H4 (cell line): ENCODE measurements at regions not wholly inside any gene's neighbourhood (a gene's known extent, or its start where the extent isn't known, plus 50 kb on each side); places are given as distances from the start of the nearest gene placed in this dataset.
"Not testable (repeated sequence)": the region's sequence is repeated elsewhere in the genome, so short reads cannot be mapped to it uniquely, and the experiment has no call there.

Experiments used
- DNase-seq: peaks from one replicate; pipeline ENCODE4 v3.0.0-alpha.2; 2015; ENCODE audit warnings: low spot score

DNA sequence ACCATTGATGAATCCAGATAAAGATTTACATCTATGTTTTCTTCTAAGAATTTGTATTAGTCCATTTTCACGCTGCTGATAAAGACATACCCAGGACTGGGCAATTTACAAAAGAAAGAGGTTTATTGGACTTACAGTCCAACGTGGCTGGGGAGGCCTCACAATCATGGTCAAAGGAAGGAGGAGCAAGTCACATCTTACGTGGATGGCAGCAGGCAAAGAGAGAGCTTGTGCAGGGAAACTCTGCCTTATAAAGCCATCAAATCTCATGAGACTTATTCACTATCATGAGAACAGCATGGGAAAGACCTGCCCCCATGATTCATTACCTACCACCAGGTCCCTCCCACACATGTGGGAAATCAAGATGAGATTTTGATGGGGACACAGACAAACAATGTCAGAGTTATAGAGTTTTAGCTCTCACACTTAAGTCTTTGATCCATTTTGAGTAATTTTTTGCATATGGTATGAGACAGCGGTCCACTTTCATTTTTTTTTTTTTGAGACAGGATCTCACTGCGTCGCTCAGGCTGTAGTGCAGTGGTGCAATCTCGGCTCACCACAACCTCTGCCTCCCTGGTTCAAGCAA is 53.5 kb upstream of the JADE2 start:
- not testable (repeated sequence) for DNase-seq

DNA sequence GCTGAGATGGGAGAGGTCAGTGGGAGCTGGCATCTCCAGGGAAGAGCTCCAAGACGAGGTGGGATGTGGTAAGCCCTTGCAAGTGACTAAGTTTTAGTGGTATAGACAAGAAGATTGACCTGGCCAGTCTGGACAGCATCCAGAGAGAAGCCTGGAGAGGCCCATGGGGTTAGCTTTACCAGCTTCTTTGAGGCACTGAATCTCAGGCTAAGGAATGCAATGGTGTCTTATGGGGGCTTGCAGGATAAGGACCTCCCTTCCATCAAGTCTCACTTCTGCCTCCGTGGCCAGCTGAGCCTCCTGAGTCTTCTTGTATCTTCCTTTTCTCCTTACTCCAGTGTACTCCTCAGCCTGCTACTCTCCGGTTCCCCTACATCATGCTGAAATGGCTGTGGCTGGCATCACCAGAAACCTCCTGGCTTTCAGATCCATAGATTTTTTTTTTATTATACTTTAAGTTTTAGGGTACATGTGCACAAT is 56.5 kb upstream of the JADE2 start:
- no peak for DNase-seq

GRCh38 chr5:134467231-134467630 is 55.5 kb upstream of the CDKN2AIPNL start:
- no peak for DNase-seq

DNA sequence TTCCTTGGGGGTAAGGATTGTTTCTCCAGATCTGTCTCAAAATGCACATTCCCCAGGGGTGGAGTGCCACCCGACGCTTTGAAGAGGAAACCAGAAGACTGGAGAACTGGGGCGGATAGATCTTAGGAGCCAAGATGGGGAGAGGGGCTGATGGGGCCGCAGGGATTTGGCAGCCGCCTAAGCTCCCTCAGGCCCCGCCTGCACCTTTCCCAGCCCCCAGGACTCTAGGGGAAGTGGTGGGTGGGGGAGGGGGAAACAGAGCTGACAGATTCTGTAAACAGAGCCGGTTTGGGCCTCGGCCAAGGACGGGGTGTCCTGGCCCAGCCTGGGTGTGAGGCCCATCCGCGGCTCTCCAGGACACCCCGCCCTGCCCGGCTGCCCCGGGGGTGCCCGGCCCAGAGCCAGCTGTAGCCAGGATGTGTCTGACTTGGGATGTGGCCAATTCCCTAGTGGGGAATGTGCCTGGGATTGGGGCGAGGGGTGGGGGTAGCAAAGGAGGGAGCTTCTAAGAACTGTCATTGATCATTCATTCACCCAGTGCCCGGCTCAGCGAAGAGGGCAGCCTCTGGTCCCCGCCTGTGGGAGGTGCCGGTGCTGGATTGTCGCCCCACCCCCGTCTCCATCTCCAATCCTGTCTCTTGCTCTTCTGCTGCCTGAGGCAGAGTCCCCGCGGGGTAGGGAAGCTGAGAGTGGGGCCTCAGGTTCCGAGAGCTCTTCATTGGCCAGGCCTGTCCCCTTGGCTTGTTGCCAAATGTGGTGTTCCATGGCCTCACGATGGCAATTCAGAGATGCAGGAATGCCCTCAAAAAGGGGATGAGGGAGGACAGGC is 54.8 kb upstream of the CDKN2AIPNL start:
- DNase-seq, result peak; percentile 91

- DNase-seq, result peak; percentile 92
These were observed 54.1 kb upstream of the CDKN2AIPNL start for GRCh38 chr5:134465816-134466240.

- no peak for DNase-seq
These were observed 53.5 kb upstream of the CDKN2AIPNL start for GRCh38 chr5:134464988-134465815.

DNA sequence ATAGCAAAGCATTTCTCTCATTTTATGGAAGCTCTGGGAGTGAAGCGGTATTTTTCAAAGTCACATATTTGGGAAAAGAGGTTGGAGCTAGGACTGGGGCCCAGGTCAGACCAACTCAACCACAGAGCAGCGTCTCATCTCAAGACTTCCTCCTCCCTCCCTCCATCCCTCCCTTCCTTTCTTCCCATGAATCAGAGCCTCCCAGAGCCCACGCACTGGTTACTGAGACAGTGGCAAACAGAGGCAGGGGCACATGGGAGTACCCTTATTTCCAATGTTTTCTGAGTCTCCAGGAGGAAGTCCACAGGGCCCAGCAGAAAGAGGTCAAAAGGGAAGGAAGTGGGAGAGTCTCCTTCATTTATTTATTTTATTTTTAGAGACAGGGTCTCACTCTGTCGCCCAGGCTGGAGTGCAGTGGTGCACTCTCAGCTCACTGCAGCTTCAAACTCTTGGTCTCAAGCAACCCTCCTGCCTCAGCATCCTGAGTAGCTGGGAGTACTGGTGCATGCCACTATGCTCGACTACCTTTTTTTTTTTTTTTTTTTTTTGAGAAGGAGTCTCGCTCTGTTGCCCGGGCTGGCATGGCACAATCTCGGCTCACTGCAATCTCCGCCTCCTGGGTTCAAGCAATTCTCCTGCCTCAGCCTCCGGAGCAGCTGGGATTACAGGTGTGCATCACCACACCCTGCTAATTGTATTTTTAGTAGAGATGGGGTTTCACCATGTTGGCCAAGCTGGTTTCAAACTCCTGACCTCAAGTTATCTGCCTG is 52.5 kb upstream of the CDKN2AIPNL start:
- DNase-seq, result no peak

GRCh38 chr5:134463176-134463720 is 51.6 kb upstream of the CDKN2AIPNL start:
- no peak for DNase-seq

DNA sequence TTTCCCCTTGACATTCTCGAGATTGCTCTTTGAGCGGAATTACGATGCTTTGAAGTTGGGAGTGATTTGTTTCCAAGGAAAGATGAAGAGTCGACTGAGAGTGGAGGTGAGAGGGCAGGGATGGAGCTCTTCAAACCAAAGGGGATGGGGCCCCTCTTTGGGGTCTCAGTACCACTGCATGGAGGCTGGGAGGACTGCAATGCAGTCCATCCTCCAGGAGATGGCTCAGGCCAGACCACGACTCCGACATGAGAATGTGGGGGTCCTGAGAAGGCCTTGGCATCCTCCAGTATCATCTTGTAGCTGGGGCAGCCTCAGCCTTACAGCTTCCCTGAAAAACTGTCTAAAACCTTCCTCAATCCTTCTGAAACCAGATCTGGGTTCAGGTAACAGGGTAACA is 51.1 kb upstream of the CDKN2AIPNL start:
- no peak for DNase-seq

DNA sequence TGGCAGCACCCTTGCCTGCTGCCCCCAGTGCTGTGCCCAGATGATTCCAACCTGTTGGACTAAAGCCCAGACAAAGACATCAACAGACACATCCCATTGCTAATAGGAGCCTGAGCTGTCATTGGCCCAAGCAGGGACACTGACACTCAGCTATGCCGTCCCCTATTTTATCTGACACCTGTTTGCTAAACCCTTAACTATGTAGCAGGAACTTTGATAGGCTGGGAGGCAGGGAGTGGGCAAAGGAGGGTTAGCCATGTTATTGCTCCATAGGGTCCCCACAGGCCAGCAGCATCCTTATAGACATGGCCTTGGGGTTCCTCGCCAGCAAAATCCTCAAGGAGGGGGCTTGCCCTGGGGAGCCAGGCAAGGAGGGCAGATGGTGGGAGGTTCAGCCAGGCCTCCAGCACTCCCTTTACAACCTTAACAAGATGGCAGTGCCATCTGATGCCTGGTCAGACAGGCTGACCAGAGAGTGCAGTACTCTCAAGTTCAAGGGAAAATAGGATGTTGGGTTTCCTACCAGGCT is 50.4 kb upstream of the CDKN2AIPNL start:
- DNase-seq, result no peak
